ENCODE measurements at regions not wholly inside any gene's neighbourhood (a gene's known extent, or its start where the extent isn't known, plus 50 kb on each side); places are given as distances from the start of the nearest gene placed in this dataset.

GRCh38 chr6:166866839-166867637, 89.3 kb downstream of the RNASET2 start:
- TF ChIP-seq EZH2 (IDR thresholded peaks at IDR 0.05; ENCODE audit: low read length) (no peak), CTCF (optimal IDR thresholded peaks at IDR 0.05 in 1 of 3, IDR thresholded peaks at IDR 0.05 in 1 of 3, conservative IDR thresholded peaks at IDR 0.05 in 1 of 3; ENCODE audit: extremely low read depth in 1 of 3, insufficient read depth in 2 of 3, low read length in 3 of 3) (no peak)
- dilution Hi-C loops (cut with MboI; ENCODE audit: extremely low pct_ligation_motif_present, low sequenced_read_pairs), result no loop called here
- Histone ChIP-seq H4K20me1 (ENCODE audit: control insufficient read depth, extremely low read depth, insufficient read depth, low read length) (no peaks in the 10 kb centered on the region), H3K79me2 (ENCODE audit: control insufficient read depth, insufficient read depth, low read length) (no peaks in the 10 kb centered on the region), H3K27ac (ENCODE audit: control insufficient read depth, insufficient read depth, low read length) (no peak overlapping the region), H3K4me3 (ENCODE audit: control insufficient read depth in 2 of 3, extremely low read depth in 1 of 3, insufficient read depth in 2 of 3, low read depth in 1 of 3, low read length in 3 of 3) (no peak overlapping the region), H2AFZ (ENCODE audit: control insufficient read depth, low read length) (no peak overlapping the region), H3K27me3 (ENCODE audit: control insufficient read depth, extremely low read depth, insufficient read depth, low read length) (peaks cover 18% of the 10 kb centered on the region), H3K4me2 (ENCODE audit: control insufficient read depth, extremely low read depth, insufficient read depth, low read depth, low read length) (no peak overlapping the region), H3K36me3 (ENCODE audit: control insufficient read depth in 2 of 2, extremely low read depth in 1 of 2, insufficient read depth in 2 of 2, low read length in 2 of 2) (no peaks in the 10 kb centered on the region), H3K9ac (ENCODE audit: control insufficient read depth, extremely low read depth, insufficient read depth, low read length) (no peak overlapping the region), H3K9me1 (ENCODE audit: control insufficient read depth, extremely low read depth, insufficient read depth, low read length) (no peaks in the 10 kb centered on the region), H3K9me3 (ENCODE audit: control insufficient read depth, low read depth, low read length) (no peaks in the 10 kb centered on the region), H3K4me1 (ENCODE audit: control insufficient read depth, extremely low read depth, insufficient read depth, low read length) (no peaks in the 10 kb centered on the region)
- FAIRE-seq (no peak), DNase-seq (ENCODE audit: low read depth, low spot score) (no peak)

GRCh38 chr6:166864333-166864732, 92.0 kb downstream of the RNASET2 start:
- Histone ChIP-seq H3K9me1 (ENCODE audit: control insufficient read depth, extremely low read depth, insufficient read depth, low read length) (no peaks in the 10 kb centered on the region), H3K79me2 (ENCODE audit: control insufficient read depth, insufficient read depth, low read length) (no peaks in the 10 kb centered on the region), H2AFZ (ENCODE audit: control insufficient read depth, low read length) (no peak overlapping the region), H4K20me1 (ENCODE audit: control insufficient read depth, extremely low read depth, insufficient read depth, low read length) (no peaks in the 10 kb centered on the region), H3K4me1 (ENCODE audit: control insufficient read depth, extremely low read depth, insufficient read depth, low read length) (no peaks in the 10 kb centered on the region), H3K27ac (ENCODE audit: control insufficient read depth, insufficient read depth, low read length) (no peak overlapping the region), H3K4me3 (ENCODE audit: control insufficient read depth in 2 of 3, extremely low read depth in 1 of 3, insufficient read depth in 2 of 3, low read depth in 1 of 3, low read length in 3 of 3) (no peak overlapping the region), H3K27me3 (ENCODE audit: control insufficient read depth, extremely low read depth, insufficient read depth, low read length) (peaks cover 37% of the 10 kb centered on the region), H3K36me3 (ENCODE audit: control insufficient read depth in 2 of 2, extremely low read depth in 1 of 2, insufficient read depth in 2 of 2, low read length in 2 of 2) (no peaks in the 10 kb centered on the region), H3K9ac (ENCODE audit: control insufficient read depth, extremely low read depth, insufficient read depth, low read length) (no peak overlapping the region), H3K4me2 (ENCODE audit: control insufficient read depth, extremely low read depth, insufficient read depth, low read depth, low read length) (no peak overlapping the region), H3K9me3 (ENCODE audit: control insufficient read depth, low read depth, low read length) (no peaks in the 10 kb centered on the region)
- FAIRE-seq (no peak), DNase-seq (ENCODE audit: low read depth, low spot score) (no peak)
- no peak for TF ChIP-seq EZH2 (IDR thresholded peaks at IDR 0.05; ENCODE audit: low read length)
- TF ChIP-seq CTCF (optimal IDR thresholded peaks at IDR 0.05 in 1 of 3, IDR thresholded peaks at IDR 0.05 in 1 of 3, conservative IDR thresholded peaks at IDR 0.05 in 1 of 3; ENCODE audit: extremely low read depth in 1 of 3, insufficient read depth in 2 of 3, low read length in 3 of 3), result no peak
- dilution Hi-C loops (cut with MboI; ENCODE audit: extremely low pct_ligation_motif_present, low sequenced_read_pairs), result no loop called here

Measured in keratinocyte (primary cell).